Right renal pelvis (tissue), 4 donors: ENCODE measurements at regions not wholly inside any gene's neighbourhood (a gene's known extent, or its start where the extent isn't known, plus 50 kb on each side); places are given as distances from the start of the nearest gene placed in this dataset.

Source experiments
- DNase-seq, 4 donors: peaks; one replicate each; pipeline ENCODE4 v3.0.0-alpha.2; 2013; ENCODE audit warnings: low read depth in 4 of 4, low spot score in 3 of 4, missing footprints in 1 of 4

DNA sequence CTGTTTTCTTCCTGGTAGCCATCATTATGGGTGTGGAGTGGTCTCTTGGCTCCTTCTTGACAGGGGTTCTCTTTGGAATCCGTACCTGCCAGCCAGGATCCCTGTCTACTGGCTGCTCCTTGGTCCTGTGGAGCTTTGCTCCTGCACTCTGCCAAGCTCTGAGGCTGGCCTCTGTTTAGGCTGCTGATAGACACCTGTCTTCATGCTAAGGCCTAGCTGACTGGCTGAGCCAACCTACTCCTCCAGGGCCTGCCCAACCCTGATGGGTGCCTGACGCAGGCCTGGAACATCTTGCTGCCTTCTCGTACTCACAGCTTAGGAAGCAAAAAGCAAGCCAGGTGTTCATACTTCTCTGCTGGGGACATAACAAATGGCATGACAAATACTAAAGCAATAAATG, 333.6 kb upstream of the ZNF32 start:
- DNase-seq = no peak

DNA sequence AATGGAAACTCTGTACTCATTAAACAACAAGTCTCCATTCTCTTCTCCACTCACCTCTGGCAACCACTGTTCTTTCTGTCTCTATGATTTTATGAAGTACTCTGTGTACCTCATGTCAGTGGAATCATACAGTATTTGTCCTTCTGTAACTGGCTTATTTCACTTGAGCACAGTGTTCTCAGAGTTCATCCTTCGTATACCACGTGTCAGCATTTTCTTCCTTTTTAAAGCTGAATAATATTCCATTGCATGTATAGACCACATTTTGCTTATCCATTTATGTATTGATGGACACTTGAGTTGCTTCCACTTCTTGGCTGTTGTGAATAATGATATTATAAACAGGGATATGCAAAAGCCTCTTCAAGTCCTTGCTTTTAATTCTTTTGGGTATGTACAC, 333.0 kb upstream of the ZNF32 start:
- no peak for DNase-seq

DNA sequence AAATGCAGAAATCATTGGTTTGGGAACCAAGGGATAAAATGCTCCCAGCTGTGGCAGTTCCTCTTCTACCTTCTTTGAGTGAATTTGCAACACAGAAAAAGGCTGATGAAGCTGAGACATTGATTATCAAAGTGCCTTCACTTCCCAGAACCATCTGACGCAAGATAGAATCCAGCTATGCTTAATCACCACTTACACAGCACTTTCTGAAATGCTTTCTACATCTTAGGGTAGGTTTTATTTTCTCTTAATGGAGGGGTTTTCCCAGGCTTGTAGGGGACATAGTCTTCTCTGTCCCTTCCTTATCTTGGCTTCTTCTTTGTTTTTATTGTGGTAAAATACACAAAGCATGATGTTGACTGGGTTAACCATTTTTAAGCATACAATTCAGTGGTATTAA, 332.6 kb upstream of the ZNF32 start:
- DNase-seq = no peak

DNA sequence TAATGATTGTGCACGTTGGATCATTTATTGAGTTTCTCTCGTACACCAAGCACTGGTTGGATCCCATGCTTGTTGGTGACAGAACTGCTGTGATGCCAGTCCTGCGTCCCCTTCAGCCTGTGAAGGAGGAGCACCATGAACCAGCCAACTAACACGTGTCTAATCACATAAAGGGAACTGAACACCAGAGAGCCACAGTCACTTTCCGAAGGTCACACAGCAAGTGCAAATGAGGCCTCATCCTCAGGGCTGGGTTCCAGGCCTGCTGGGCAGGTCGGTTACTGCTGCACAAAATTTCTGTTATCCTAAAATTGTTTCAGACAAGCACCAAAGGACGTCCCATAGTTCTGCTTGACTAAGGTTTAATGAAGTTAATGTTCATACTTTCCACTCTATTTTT, 332.0 kb upstream of the ZNF32 start:
- DNase-seq = no peak

DNA sequence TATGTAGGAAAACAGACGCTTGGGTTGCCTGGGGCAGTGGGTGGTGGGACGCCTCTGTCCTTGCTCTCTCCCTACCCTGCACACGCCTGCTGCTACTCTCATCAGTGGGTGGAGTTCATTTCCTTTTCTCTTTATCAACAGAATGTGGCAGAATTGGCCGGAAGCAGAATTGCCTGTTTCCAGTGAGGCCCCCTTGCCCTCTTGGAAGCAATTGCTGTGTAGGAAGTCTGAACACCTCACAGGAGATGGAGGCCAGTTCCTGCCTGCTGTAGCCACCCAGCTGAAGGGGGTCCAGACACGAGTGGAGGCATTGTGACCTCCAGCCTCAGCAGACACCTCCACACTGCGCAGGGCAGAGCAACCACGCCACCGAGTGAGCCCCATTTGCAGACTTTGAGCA, 331.6 kb upstream of the ZNF32 start:
- no peak for DNase-seq

DNA sequence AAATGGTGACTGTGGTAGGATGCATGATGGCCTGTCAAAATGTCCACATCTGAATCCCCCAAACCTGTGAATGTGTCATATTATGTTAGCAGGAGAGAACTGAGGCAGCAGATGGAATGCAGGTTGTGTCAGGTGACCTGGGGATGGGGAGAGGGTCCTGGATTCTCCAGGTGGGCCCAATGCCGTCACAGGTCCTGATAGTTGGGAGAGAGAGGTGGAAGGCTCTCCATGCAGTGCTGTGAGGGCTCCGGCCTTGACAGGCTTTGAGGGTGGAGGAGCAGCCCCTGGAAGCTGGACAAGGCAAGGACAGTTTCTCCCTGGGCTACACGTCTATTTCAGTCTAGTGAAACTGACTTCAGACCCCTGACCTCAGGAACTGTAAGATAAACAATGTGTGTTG, 330.9 kb upstream of the ZNF32 start:
- no peak for DNase-seq

DNA sequence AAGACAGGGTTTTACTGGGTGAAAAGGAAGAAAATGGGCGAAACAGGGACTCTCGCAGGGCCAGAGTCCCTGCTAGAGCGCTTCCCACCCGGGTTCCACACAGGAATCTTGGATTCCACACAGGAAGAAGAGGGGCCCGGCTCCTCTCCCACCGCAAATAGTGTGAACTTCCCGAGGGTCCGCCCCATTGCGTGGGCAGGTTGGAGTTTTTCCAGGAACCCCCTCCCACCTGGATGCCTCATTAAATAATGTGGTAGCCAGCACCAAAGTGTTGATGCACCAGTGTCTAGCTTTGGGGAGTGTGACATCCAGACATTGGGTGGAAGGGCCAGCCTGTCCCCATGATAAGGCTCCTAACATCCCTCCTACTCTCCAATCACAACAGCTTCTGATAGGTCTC, 330.3 kb upstream of the ZNF32 start:
- no peak for DNase-seq

DNA sequence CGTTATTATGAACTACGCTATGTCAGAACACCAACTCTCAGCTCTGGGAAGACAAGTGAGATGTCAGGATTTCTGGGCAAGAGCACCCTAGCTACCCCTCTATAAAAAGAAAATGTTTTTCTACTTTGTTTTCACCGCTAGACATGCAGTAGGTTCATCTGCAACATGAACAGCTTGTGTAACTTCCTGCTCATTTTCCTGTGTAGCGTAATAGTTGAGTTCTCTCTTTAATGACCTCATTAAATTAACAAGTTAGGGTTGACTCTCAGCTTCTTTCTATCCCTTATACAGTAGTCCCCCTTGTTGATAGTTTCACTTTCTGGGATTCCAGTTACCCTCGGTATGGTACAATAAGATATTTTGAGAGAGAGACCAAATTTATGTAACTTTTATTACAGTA, 329.4 kb upstream of the ZNF32 start:
- no peak for DNase-seq

DNA sequence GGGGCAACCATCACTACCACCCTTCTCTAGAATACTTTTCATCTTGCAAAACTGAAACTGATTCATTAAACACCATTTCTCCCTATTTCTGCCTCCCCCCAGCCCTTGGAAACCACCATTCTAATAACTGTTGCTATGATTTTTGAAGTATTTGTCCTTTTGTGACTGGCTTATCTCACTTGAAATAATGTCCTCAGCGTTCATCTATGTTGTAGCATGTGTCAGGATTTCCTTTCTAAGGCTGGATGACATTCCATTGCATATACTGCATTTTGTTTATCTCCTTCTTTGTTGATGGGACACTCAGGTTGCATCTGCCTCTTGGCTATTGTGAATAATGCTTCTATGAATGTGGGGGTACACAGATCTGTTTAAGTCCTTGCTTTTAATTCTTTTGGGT, 327.6 kb upstream of the ZNF32 start:
- no peak for DNase-seq

DNA sequence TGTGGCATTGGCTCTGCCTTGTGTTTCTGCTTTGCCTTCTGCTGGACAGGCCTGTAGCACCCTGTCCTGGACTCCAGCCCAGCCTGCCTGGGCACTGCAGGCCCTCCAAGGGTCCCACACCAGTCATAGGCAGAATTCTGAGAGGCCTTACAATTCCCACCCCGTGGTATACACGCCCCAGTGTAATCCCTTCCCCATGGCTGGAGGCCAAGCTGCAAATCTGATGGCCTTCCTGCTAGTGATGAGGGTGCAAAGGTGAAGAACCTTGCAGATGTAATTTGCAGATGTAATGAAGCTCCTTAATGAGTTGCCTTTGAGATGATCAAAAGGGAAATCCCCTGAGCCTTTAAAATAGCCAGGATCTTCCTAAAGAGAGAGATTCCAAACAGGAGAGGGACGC, 325.1 kb upstream of the ZNF32 start:
- no peak for DNase-seq

DNA sequence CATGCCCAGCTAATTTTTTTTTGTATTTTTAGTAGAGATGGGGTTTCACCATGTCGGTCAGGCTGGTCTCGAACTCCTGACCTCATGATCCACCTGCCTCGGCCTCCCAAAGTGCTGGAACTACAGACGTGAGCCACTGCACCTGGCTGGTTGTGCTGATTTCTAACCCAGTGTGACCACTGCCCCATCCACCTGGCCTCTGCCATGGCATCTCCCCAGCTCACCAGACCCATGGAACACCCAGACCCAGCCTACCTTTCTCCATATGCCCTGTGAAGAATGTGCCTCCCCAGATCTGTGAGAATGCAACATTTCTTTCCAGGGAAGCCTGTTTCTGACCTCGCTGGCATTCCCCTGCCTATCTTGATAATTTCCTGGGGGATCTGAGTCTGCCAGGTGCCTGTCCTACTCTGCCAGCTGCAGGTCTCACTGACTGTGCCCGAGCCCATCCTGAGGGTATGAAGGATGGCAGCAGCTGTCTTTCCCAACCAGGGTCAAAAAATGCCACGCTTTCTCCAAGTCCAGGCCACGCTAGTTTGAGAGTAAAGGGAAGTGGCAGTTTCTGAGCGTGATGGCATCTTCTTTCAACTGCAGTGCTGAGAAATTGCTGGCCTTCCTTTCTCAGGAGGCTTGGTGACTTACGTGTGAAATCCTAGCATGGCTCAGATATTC, 324.4 kb upstream of the ZNF32 start:
- no peak for DNase-seq

DNA sequence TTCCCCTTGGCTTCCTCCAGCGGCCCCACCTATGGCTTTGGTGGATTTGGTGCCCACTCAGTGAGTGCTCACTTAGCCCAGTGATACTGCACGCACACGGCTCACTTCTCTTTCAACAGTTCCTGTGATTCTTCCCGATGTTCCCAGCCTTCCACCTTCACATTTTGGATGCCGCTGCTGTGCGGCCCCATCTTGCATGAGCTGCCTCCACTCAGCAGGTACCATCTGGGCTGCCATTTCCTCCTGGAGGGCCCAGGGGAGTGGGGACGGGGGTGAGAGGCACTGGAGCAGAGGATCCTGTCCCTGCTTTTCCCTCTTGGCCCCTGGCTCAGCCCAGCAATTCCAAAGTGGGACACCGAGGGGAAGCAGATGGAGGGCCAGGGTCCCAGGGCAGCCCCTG, 323.3 kb upstream of the ZNF32 start:
- no peak for DNase-seq

DNA sequence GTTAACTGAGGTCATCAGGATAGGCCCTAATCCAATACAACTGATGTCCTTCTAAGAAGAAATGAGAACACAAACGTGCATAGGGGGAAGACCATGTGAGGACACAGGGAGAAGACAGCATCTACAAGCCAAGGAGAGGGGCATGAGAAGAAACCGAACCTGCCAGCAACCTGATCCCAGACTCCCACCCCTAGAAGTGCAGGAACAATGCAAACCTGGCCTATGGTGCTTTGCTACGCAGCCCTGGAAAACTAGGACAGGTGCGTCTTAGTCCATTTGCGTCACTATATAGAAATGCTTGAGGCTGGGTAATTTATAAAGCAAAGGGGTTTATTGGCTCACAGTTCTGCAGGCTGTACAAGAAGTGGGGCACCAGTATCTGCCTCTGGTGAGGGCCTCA, 322.6 kb upstream of the ZNF32 start:
- no peak for DNase-seq

DNA sequence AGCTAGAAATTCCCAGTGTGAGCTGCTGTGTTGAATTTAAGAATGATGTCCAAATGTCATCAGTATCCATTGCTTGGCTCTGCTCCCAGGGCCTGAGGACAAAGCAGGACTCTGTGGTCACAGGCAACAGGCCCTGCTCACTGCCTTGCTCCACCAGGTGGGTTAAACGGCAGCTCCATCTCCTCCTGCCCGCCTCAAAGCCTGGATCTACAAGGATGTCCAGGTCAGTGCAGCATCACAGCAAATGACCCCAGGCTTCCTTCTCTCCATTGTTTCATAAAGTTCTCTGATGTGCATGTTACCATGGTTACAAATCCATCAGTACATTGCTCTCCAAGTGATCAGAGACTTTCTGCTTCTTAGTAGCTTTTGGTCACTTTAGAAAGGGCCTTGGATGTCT, 322.0 kb upstream of the ZNF32 start:
- DNase-seq = no peak

DNA sequence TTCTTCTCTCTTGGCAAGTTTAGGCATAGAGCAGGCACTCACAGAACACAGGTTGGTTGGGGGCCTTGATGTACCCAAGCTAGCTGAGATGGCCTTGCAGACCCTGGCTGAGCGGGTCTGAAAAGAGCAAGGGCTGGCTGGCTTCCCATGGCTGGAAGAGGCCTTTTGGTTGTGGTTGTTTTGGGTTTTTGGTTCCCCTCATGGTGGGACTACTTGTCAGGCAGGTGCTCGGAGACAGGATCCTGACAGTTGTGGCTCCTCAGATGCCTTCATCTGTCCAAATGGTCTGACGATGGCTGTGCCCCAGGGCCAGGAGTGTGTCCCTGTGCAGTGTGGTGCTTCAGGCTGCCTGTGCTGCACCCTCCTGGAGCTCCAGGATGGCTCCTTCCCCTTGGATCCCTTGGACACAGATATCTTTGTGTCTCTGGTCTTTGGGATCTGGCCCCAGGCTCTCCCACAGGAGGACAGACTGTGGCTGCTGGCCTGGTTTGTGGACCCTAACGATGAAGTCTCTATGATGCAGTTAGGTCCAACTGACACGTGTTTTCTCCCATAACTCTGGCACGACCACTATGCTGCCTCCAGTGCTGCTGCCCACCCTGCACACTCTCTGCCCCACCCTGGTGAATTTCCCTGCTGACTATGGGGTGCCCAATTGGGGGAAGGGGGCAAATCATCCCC, 321.5 kb upstream of the ZNF32 start:
- no peak for DNase-seq

DNA sequence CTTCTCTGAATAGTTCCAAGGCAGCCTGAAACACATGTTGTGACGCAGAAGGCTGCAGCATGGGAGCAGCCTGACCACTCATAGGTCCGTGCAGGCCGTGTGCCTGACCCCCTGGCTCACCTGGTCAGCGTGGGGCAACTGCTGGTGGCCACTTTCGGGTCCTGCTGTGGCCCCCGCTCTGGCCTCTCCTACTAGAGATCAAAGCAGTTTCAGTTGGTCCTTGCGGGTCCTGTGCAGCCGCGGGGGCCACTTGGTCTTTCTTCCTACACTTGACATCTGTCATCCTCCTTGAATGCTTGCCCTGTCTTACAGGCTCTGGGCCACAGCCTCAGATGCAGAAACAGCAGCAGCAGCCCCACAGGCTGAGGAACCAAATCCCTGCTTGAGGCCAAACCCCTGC, 320.8 kb upstream of the ZNF32 start:
- no peak for DNase-seq

DNA sequence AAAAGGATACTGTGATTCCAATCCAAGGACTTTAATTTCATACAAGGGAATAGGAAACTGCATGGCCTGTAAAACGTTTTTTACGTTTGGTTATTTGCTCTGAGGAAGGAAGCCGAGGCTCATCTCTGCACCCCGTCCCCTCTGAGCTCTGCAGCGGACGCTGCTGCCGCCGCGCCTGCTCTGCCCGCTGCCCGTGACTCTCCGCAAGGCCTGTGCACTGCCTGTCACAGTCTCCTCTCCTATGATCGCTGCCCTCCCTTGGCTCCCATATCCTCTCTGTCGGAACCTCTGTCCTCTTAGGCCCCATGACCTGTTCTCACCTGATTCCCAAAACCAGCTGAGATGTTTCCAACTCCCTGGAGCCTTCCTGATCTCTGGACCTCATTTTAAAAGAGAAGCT, 320.3 kb upstream of the ZNF32 start:
- DNase-seq = no peak

DNA sequence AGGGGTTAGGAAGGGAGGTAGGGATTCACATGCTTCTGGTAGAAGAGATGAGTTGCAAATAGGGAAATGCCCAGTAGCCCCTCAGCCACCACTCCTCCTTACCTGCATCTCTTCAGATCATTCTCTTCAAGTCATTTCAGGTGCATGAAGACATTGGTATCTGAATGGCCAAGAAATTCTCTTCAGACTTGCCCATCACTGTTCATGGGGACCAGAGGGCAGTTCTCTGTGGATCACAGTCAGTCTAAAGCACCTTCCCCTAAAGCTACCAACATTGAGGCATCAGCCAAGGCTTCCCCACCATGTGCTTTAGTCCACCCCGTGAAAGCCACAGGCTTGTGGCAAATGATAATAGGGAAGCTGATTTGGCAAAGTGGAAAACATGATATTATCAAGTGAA, 319.4 kb upstream of the ZNF32 start:
- no peak for DNase-seq

DNA sequence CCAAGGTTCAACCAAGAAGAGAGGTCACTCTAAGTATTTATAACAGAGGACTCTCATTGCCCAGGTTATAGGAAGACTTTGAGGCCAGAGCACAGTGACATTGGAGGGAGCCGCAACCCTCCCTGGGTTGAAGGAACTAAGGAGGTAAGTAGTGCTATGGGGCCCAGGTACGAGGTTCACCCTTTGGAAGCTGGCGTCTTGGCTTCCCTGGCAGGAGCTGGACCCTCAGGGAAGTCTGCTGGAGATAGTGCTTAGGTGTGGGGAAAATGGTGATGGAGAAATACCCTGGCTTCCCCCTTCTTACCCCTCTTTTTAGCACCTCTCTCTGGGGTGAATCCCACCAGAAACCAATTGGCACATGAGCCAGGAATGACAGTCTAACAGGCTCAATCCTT, 317.9 kb upstream of the ZNF32 start:
- DNase-seq = no peak

DNA sequence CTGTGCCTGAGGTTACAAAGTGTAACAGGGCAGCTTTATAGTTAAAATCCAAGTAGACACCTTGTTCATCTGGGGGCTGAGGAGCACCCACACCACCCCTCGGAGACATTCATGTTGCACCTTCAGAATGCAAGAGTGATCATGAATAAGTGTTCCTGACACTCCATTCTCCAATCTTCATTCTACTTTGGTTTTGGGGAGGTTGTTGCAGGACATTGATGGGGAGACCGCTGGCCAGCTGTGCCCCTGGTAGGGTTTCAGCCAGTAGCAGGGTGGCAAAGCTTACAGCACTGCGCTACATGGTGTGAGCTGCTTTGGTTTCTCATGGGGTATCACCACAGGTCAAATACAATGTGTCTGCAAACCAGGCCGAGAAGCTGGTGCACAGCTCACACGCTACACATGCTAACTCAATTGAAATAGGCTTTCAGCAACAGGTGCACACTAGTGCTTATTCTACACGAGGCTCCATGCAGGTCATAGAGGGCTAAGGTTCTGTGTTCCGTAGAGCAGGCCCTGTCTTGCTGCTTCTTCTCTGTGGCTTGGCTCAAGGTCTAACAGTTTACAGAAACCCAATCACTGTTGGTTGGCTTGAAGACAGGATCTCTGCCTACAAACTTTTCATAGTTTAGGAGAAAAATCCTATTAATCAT, 317.4 kb upstream of the ZNF32 start:
- no peak for DNase-seq

DNA sequence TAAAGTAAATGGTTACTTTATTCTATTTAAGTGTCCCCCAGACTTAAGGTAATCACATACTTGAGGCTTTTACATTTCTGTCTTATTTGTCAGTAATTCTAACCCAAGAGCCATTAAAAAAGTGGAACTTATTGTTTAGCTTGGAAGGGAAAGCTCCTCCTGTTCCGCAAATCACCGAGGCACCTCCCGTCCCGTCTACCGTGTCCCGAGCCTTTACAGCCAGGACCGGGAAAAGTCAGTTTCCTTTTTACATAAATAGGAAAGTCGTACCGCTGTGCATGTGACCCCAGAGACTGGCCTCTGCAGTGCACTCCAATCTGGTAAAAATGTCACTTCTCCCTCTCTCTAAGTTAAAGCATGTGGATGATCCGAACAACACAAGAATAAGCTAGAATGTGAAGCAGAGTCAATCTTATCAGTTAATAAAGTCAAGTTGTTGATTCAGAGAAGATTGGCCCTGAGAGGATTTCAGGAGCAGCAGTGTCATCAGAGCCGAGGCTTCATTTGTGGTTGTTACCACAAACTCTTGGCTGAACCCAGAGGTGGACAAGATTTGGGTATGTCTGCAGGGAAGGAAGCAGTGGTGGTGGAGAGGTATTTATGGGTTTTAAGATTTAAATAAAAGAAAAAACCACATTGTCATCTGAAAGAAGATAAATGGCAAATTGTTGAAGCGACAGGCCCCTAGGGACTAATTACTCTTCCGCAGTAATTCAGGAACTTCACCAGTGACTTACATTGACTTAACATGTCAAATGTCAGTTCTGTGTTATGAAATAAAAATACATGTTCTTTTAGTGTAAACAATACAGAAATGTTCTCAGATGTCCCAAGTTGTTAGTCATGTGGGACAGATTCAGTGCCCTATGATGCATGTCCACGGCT, 316.6 kb upstream of the ZNF32 start:
- no peak for DNase-seq
